Tibial artery (tissue), 4 donors: ENCODE measurements at regions not wholly inside any gene's neighbourhood (a gene's known extent, or its start where the extent isn't known, plus 50 kb on each side); places are given as distances from the start of the nearest gene placed in this dataset.

Experiments
- DNase-seq, 2 donors: peaks; one replicate each; pipeline ENCODE4 v3.0.0-alpha.2; 2019
- H3K27ac ChIP-seq, 2 donors: fragments of 200-600 bp; sonication (generic) in 1 of 2; 1 replicate in 1 of 2; 2 replicates in 1 of 2; pipeline ENCODE4 v1.5.1; 2018 to 2019; ENCODE audit warnings: mild to moderate bottlenecking in 1 of 2
- H3K27me3 ChIP-seq, 2 donors: fragments of 200-600 bp; sonication (generic) in 1 of 2; one replicate each; pipeline versions ENCODE4 v1.5.1 to v1.6.0; 2016 to 2019
- H3K36me3 ChIP-seq, 3 donors: fragments of 200-600 bp; sonication (generic) in 2 of 3; one replicate each; pipeline ENCODE4 v1.5.1; 2016 to 2019; ENCODE audit warnings: mild to moderate bottlenecking in 2 of 3
- H3K4me1 ChIP-seq, 4 donors: fragments of 200-600 bp; sonication (generic) in 2 of 4; 1 replicate in 3 of 4; 2 replicates in 1 of 4; pipeline ENCODE4 v1.5.1; 2016 to 2019
- H3K4me3 ChIP-seq, 2 donors: fragments of 200-600 bp; sonication (generic) in 1 of 2; 1 replicate in 1 of 2; 2 replicates in 1 of 2; pipeline ENCODE4 v1.5.1; 2018 to 2019; ENCODE audit warnings: mild to moderate bottlenecking in 2 of 2
- H3K9me3 ChIP-seq, 3 donors: fragments of 200-600 bp; sonication (generic) in 1 of 3; one replicate each; pipeline ENCODE4 v1.5.1; 2016 to 2019
- CTCF ChIP-seq, 2 experiments: fragments of 200-600 bp in 1 of 2; fragments of 450-650 bp in 1 of 2; IDR thresholded peaks; one replicate each; pipeline ENCODE4 v1.5.1; 2017 to 2019; ENCODE audit warnings: antibody characterized with exemption in 2 of 2, mild to moderate bottlenecking in 1 of 2, moderate library complexity in 1 of 2
- intact Hi-C: fragments of 100-400 bp; cut with DNase I; formaldehyde crosslinking; loops from one replicate; pipeline ENCODE4 v1.15.0; 2023; ENCODE audit warnings: low total_unique reads

GRCh38 chr3:124597273-124597672 is 133.0 kb upstream of the UMPS start:
- Histone ChIP-seq H3K4me1 (peaks cover 0 to 22% (median 11%) of the 10 kb centered on the region in 4 donors), H3K27ac (no peak overlapping the region), H3K27me3 (no peaks in the 10 kb centered on the region), H3K36me3 (no peaks in the 10 kb centered on the region), H3K4me3 (no peak overlapping the region), H3K9me3 (no peaks in the 10 kb centered on the region)
- intact Hi-C loops: no loop called here
- TF ChIP-seq CTCF (IDR thresholded peaks at IDR 0.05): no peak
- DNase-seq: no peak

GRCh38 chr3:124597979-124598378 is 132.3 kb upstream of the UMPS start:
- intact Hi-C loops: no loop called here
- no peak for TF ChIP-seq CTCF (IDR thresholded peaks at IDR 0.05)
- Histone ChIP-seq H3K4me1 (peaks cover 0 to 22% (median 11%) of the 10 kb centered on the region in 4 donors), H3K27me3 (no peaks in the 10 kb centered on the region), H3K4me3 (no peak overlapping the region), H3K36me3 (no peaks in the 10 kb centered on the region), H3K9me3 (no peaks in the 10 kb centered on the region), H3K27ac (no peak overlapping the region)
- DNase-seq: no peak

- TF ChIP-seq CTCF (IDR thresholded peaks at IDR 0.05): no peak
- no peak overlapping the region for H3K4me3 ChIP-seq
- H3K9me3 ChIP-seq: no peaks in the 10 kb centered on the region
- H3K4me1 ChIP-seq: peaks cover 0 to 22% (median 11%) of the 10 kb centered on the region in 4 donors
- no peaks in the 10 kb centered on the region for H3K27me3 ChIP-seq
- no peak for DNase-seq
- intact Hi-C loops: no loop called here
- H3K27ac ChIP-seq: no peak overlapping the region
- no peaks in the 10 kb centered on the region for H3K36me3 ChIP-seq
Observed at GRCh38 chr3:124599147-124599765, 131.0 kb upstream of the UMPS start.

GRCh38 chr3:124599779-124600693 is 130.2 kb upstream of the UMPS start:
- no peak overlapping the region for H3K4me3 ChIP-seq
- DNase-seq: no peak
- no peak overlapping the region for H3K27ac ChIP-seq
- no peak for TF ChIP-seq CTCF (IDR thresholded peaks at IDR 0.05)
- no peaks in the 10 kb centered on the region for H3K27me3 ChIP-seq
- intact Hi-C loops: no loop called here
- H3K4me1 ChIP-seq: peaks cover 0 to 22% (median 11%) of the 10 kb centered on the region in 4 donors
- H3K9me3 ChIP-seq: no peaks in the 10 kb centered on the region
- H3K36me3 ChIP-seq: no peaks in the 10 kb centered on the region

GRCh38 chr3:124600765-124601164 is 129.5 kb upstream of the UMPS start:
- no peak overlapping the region for H3K4me3 ChIP-seq
- TF ChIP-seq CTCF (IDR thresholded peaks at IDR 0.05): no peak
- no peak overlapping the region for H3K27ac ChIP-seq
- no peak for DNase-seq
- intact Hi-C loops: no loop called here
- no peaks in the 10 kb centered on the region for H3K36me3 ChIP-seq
- no peaks in the 10 kb centered on the region for H3K27me3 ChIP-seq
- peaks cover 0 to 22% (median 11%) of the 10 kb centered on the region in 4 donors for H3K4me1 ChIP-seq
- H3K9me3 ChIP-seq: no peaks in the 10 kb centered on the region
